Fibroblast of the conjunctiva (primary cell): ENCODE measurements at regions not wholly inside any gene's neighbourhood (a gene's known extent, or its start where the extent isn't known, plus 50 kb on each side); places are given as distances from the start of the nearest gene placed in this dataset.
"Not testable (repeated sequence)": the region's sequence is repeated elsewhere in the genome, so short reads cannot be mapped to it uniquely, and the experiment has no call there.

Source experiments
- DNase-seq: peaks from one replicate; pipeline ENCODE4 v3.0.0-alpha.2; 2010; ENCODE audit warnings: low read depth

- no peak for DNase-seq
Measured at GRCh38 chr12:86407620-86408208, 151.5 kb upstream of the MGAT4C start.

- DNase-seq, result no peak
Measured at GRCh38 chr12:86389949-86390348, 133.8 kb upstream of the MGAT4C start.

GRCh38 chr12:86387591-86388145 is 131.5 kb upstream of the MGAT4C start:
- no peak for DNase-seq

- not testable (repeated sequence) for DNase-seq
Measured at GRCh38 chr12:86383759-86384158, 127.6 kb upstream of the MGAT4C start.

GRCh38 chr12:86379337-86379736 is 123.1 kb upstream of the MGAT4C start:
- no peak for DNase-seq

GRCh38 chr12:86376052-86376451 is 119.9 kb upstream of the MGAT4C start:
- DNase-seq, result no peak

- DNase-seq, result no peak
Measured at GRCh38 chr12:86373813-86374212, 117.6 kb upstream of the MGAT4C start.

- DNase-seq, result no peak
Measured at GRCh38 chr12:86367137-86367536, 110.9 kb upstream of the MGAT4C start.

GRCh38 chr12:86349196-86349595 is 93.0 kb upstream of the MGAT4C start:
- no peak for DNase-seq

- no peak for DNase-seq
Measured at GRCh38 chr12:86333955-86334522, 77.8 kb upstream of the MGAT4C start.

- no peak for DNase-seq
Measured at GRCh38 chr12:86331457-86331856, 75.3 kb upstream of the MGAT4C start.

GRCh38 chr12:86331012-86331411 is 74.8 kb upstream of the MGAT4C start:
- DNase-seq, result no peak

- DNase-seq, result no peak
Measured at GRCh38 chr12:86312232-86312631, 56.0 kb upstream of the MGAT4C start.
